GM23338 (cell line): ENCODE measurements at regions not wholly inside any gene's neighbourhood (a gene's known extent, or its start where the extent isn't known, plus 50 kb on each side); places are given as distances from the start of the nearest gene placed in this dataset.

Experiments used
- ATAC-seq: fragments of 200-7000 bp; cut with Tn5 transposase; 3 replicates; pipeline ENCODE4 v1.9.1; 2020
- DNase-seq: peaks from one replicate; pipeline ENCODE4 v3.0.0-alpha.2; 2015; ENCODE audit warnings: low spot score
- H2AFZ ChIP-seq: fragments of 200-600 bp; sonication (generic); 2 replicates; pipeline ENCODE4 v1.8.0; 2016; ENCODE audit warnings: antibody characterized with exemption, mild to moderate bottlenecking, moderate library complexity
- H3F3A ChIP-seq: fragments of 200-600 bp; sonication (generic); replicated peaks from 2 replicates; pipeline ENCODE4 v1.8.0; 2017; ENCODE audit warnings: antibody characterized with exemption, mixed run types, low read depth
- H3K27ac ChIP-seq: fragments of 200-600 bp; sonication (generic); 2 replicates; pipeline ENCODE4 v1.6.1; 2016; ENCODE audit warnings: low read depth
- H3K27me3 ChIP-seq: fragments of 200-600 bp; sonication (generic); 2 replicates; pipeline ENCODE4 v1.8.0; 2016; ENCODE audit warnings: mild to moderate bottlenecking, mixed run types, moderate library complexity; ENCODE audit not compliant: insufficient read depth
- H3K36me3 ChIP-seq: fragments of 200-600 bp; sonication (generic); 2 replicates; pipeline ENCODE4 v1.8.0; 2016; ENCODE audit warnings: mild to moderate bottlenecking; ENCODE audit not compliant: insufficient read depth
- H3K4me1 ChIP-seq: fragments of 200-600 bp; sonication (generic); 2 replicates; pipeline ENCODE4 v1.8.0; 2016; ENCODE audit warnings: mild to moderate bottlenecking, moderate library complexity; ENCODE audit not compliant: insufficient read depth
- H3K4me2 ChIP-seq: fragments of 200-600 bp; sonication (generic); 2 replicates; pipeline ENCODE4 v1.7.1; 2017; ENCODE audit warnings: mixed run types
- H3K4me3 ChIP-seq: fragments of 200-600 bp; sonication (generic); 2 replicates; pipeline ENCODE4 v1.6.1; 2016; ENCODE audit warnings: mixed run types
- H3K79me2 ChIP-seq: fragments of 200-600 bp; sonication (generic); replicated peaks from 2 replicates; pipeline ENCODE4 v1.8.0; 2017; ENCODE audit warnings: mild to moderate bottlenecking; ENCODE audit not compliant: insufficient read depth
- H3K9me2 ChIP-seq: fragments of 200-600 bp; sonication (generic); 2 replicates; pipeline ENCODE4 v1.8.0; 2017; ENCODE audit not compliant: insufficient read depth
- H4K20me1 ChIP-seq: fragments of 200-600 bp; sonication (generic); replicated peaks from 2 replicates; pipeline ENCODE4 v1.8.0; 2017; ENCODE audit warnings: mild to moderate bottlenecking; ENCODE audit not compliant: insufficient read depth
- H3K27ac Mint-ChIP-seq: 2 replicates; pipeline ENCODE4 v1.8.0; 2020; ENCODE audit warnings: inconsistent platforms, mild to moderate bottlenecking, moderate library complexity, mixed read lengths
- H3K27me3 Mint-ChIP-seq: 3 replicates; pipeline ENCODE4 v1.8.0; 2022; ENCODE audit warnings: low read depth, mild to moderate bottlenecking, moderate library complexity, mixed read lengths, inconsistent platforms; ENCODE audit not compliant: insufficient read depth, poor library complexity
- H3K36me3 Mint-ChIP-seq: 3 replicates; pipeline ENCODE4 v1.8.0; 2021; ENCODE audit warnings: low read depth, mild to moderate bottlenecking, inconsistent platforms, moderate library complexity, mixed read lengths
- H3K4me1 Mint-ChIP-seq: 3 replicates; pipeline ENCODE4 v1.8.0; 2020; ENCODE audit warnings: mild to moderate bottlenecking, inconsistent platforms, mixed read lengths
- H3K4me3 Mint-ChIP-seq: 3 replicates; pipeline ENCODE4 v1.8.0; 2021; ENCODE audit warnings: moderate library complexity, mild to moderate bottlenecking, inconsistent platforms, mixed read lengths
- H3K9me3 Mint-ChIP-seq: 3 replicates; pipeline ENCODE4 v1.8.0; 2020; ENCODE audit warnings: moderate library complexity, mild to moderate bottlenecking, inconsistent platforms, mixed read lengths
- CREB1 ChIP-seq: fragments of 250-450 bp; sonication (Bioruptor Pico); IDR thresholded peaks from 2 replicates; pipeline ENCODE4 v1.5.0; 2020; ENCODE audit warnings: low read depth, mild to moderate bottlenecking, moderate library complexity
- CTCF ChIP-seq, 2 experiments: fragments of 200-600 bp in 1 of 2; sonication (generic) in 1 of 2; conservative IDR thresholded peaks; 2 replicates each; pipeline versions ENCODE4 v1.5.1 to v1.6.1; 2016 to 2017; ENCODE audit warnings: antibody characterized with exemption in 2 of 2, low read depth in 2 of 2, mild to moderate bottlenecking in 2 of 2, moderate library complexity in 1 of 2
- ETS1 ChIP-seq: IDR thresholded peaks from 2 replicates; pipeline ENCODE4 v1.6.1; 2016; ENCODE audit warnings: antibody characterized with exemption
- EZH2 ChIP-seq: fragments of 200-600 bp; sonication (generic); IDR thresholded peaks from one replicate; pipeline ENCODE4 v1.8.0; 2017; ENCODE audit warnings: antibody characterized with exemption, mild to moderate bottlenecking, low read depth; ENCODE audit not compliant: unreplicated experiment
- JUNB ChIP-seq: IDR thresholded peaks from one replicate; pipeline ENCODE4 v1.6.1; 2016; ENCODE audit warnings: antibody characterized with exemption; ENCODE audit not compliant: unreplicated experiment
- NANOG ChIP-seq: IDR thresholded peaks from 2 replicates; pipeline ENCODE4 v1.6.1; 2016; ENCODE audit warnings: antibody characterized with exemption, borderline replicate concordance
- POLR2AphosphoS5 ChIP-seq: IDR thresholded peaks from 2 replicates; pipeline ENCODE4 v1.6.1; 2016; ENCODE audit warnings: antibody characterized with exemption, low read depth
- REST ChIP-seq: IDR thresholded peaks from one replicate; pipeline ENCODE4 v1.6.1; 2018; ENCODE audit warnings: antibody characterized with exemption; ENCODE audit not compliant: unreplicated experiment
- STAT1 ChIP-seq: IDR thresholded peaks from one replicate; pipeline ENCODE4 v1.6.1; 2016; ENCODE audit warnings: antibody characterized with exemption; ENCODE audit not compliant: unreplicated experiment
- ZNF114 ChIP-seq: fragments of 250-450 bp; sonication (Bioruptor Pico); IDR thresholded peaks from 2 replicates; pipeline ENCODE4 v1.5.0; 2020; ENCODE audit warnings: mild to moderate bottlenecking, moderate library complexity
- ZNF331 ChIP-seq: fragments of 250-450 bp; sonication (Bioruptor Pico); IDR thresholded peaks from 2 replicates; pipeline ENCODE4 v1.5.0; 2020; ENCODE audit warnings: low read depth, mild to moderate bottlenecking, moderate library complexity
- ZNF462 ChIP-seq: fragments of 250-450 bp; sonication (Bioruptor Pico); IDR thresholded peaks from 2 replicates; pipeline ENCODE4 v1.5.0; 2020; ENCODE audit warnings: mild to moderate bottlenecking, moderate library complexity

- no peaks in the 10 kb centered on the region for H3K4me1 ChIP-seq
- Mint-ChIP-seq H3K36me3 (peaks cover 37% of the 10 kb centered on the region), H3K9me3 (peaks cover 82% of the 10 kb centered on the region), H3K27me3 (peaks cover 2% of the 10 kb centered on the region), H3K4me1 (no peaks in the 10 kb centered on the region), H3K27ac (no peak overlapping the region), H3K4me3 (no peak overlapping the region)
- no peaks in the 10 kb centered on the region for H3K9me2 ChIP-seq
- no peak overlapping the region for H3K27ac ChIP-seq
- H3K79me2 ChIP-seq: no peaks in the 10 kb centered on the region
- H4K20me1 ChIP-seq: no peaks in the 10 kb centered on the region
- no peaks in the 10 kb centered on the region for H3K27me3 ChIP-seq
- H2AFZ ChIP-seq: no peak overlapping the region
- DNase-seq (no peak), ATAC-seq (no peak)
- H3K4me3 ChIP-seq: no peak overlapping the region
- H3K4me2 ChIP-seq: no peak overlapping the region
- H3K36me3 ChIP-seq: no peaks in the 10 kb centered on the region
- no peaks in the 10 kb centered on the region for H3F3A ChIP-seq
- TF ChIP-seq ZNF114 (CRISPR knock-in tag): no peak
- no peak for TF ChIP-seq CREB1 (CRISPR knock-in tag)
- TF ChIP-seq ZNF331 (CRISPR knock-in tag): no peak
- no peak for TF ChIP-seq ZNF462
- TF ChIP-seq POLR2AphosphoS5: no peak
- no peak for TF ChIP-seq REST
- no peak for TF ChIP-seq EZH2
- no peak for TF ChIP-seq CTCF (conservative IDR thresholded peaks at IDR 0.05; ENCODE audit: low read depth in 2 of 2)
- TF ChIP-seq STAT1: no peak
- TF ChIP-seq NANOG: no peak
- no peak for TF ChIP-seq JUNB
- no peak for TF ChIP-seq ETS1
Measured at GRCh38 chr18:78830826-78831225, 148.8 kb upstream of the SALL3 start.
